HG03025 (cell line): ENCODE measurements at regions not wholly inside any gene's neighbourhood (a gene's known extent, or its start where the extent isn't known, plus 50 kb on each side); places are given as distances from the start of the nearest gene placed in this dataset.

Experiments
- ATAC-seq: cut with Tn5 transposase; IDR thresholded peaks from one replicate; pipeline ENCODE4 v1.9.1; 2021; ENCODE audit warnings: mild to moderate bottlenecking, moderate library complexity; ENCODE audit not compliant: unreplicated experiment, low FRiP score

DNA sequence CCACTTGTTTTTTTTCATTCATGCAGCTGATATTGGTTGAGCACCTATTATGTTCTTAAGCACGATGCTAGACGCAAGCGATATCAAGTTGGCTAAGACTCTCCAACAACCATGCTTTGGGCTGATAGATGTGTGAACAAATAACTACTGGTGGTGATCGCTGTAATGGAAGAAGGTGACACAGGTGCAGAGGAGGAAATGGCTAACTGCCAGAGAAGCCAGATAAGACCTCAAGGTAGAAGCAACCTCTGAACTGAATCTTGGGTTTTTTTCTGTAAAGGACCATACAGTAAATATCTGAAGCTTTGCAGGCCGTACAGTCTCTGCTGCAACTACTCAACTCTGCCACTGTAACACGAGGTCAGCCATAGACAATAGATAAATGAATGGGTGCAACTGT, 97.9 kb downstream of the C17orf67 start:
- ATAC-seq = no peak

DNA sequence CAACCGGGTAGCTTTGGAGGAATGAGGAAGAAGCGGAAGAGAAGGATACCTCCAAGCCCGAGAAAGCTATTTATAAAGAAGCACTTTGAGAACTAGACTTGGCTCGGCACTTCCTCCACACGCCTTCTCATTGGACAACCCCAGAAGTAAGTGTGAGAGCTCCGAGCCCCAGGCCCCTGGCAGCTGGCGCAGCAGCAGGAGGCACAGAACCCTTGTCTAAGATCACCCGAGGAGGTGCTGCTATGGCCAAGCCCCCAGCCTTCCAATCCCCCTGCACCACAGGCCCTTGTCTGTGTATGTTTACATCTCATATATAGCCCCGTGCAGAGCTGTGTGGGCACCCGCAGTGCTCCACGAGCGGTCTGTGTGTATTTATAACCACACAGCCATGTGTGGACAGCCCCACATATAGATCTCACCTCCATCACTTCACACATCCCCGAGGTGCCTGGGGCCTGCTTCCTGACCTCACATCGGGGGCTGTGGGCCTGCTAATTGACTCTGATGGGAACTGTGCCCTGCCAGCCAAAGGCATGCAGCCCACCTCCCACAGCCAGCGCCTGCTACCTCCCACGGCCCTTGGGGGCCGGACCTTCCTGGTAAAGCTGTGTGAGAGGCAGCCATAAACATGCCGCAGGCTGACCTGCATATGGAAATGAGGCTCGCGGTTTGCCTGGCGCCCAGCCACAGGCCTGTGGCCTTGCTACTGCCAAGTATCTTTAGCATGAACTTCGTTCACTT, 96.1 kb downstream of the C17orf67 start:
- no peak for ATAC-seq

DNA sequence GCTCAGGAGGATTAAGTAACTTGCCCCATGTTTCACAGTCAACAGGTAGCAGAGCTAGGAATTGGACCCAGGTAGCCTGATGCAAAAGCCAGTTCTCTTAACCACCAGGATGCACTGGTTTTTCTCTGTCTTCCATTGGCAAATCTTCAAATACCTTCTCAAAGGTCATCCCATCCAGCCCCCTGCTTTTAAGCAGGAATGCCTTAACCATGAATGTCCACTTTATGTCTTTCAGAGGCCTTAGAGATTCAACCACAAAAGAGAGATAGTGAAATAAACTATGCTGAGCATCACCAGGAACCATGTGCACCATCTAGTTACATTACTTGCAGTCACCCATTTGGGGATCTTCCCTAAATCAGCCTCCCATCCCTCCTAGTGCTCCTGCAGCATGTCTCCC, 94.3 kb downstream of the C17orf67 start:
- no peak for ATAC-seq

DNA sequence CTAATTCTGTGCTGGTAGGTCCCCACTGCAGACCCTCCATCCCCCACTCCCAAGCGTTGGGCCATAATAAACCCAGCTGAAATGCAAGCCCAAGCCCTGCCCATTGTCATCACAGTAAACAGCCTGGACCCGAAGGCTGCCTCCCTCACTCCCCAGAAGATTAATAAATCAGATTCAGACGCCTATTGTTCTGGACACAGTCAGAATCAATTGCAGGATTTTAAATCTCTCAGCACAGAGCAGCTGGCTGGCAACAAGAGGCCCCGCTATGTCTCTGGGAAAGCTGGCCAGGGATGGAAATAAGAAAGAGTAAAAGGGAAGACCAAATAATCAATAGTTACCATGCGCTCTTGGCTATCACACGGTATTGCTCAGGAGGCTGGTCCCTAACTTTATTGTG, 93.9 kb downstream of the C17orf67 start:
- ATAC-seq = no peak

DNA sequence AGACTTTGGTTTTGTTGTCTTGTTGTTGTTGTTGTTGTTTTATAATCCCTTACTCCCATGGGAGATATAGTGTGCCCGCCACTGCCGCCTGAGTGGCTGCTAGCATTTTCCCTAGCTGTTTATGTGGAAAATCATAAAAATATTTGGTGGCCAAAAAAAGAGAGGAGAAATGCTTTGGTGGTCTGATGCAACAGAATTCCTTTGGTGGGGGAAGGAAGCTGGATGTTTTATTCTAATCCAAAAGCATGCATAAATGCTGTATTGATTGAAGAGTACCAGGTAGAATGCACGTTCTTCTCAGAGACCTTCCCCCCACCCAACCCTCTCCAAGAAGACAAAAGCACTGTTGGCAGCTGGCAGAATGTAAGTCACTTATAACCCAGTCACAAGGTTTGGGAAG, 93.2 kb downstream of the C17orf67 start:
- ATAC-seq = no peak
